Liver (tissue), 7 donors: ENCODE measurements at regions not wholly inside any gene's neighbourhood (a gene's known extent, or its start where the extent isn't known, plus 50 kb on each side); places are given as distances from the start of the nearest gene placed in this dataset.

Experiments used
- DNase-seq: peaks from one replicate; pipeline ENCODE4 v3.0.0-alpha.2; 2017; ENCODE audit warnings: low spot score
- H3K27ac ChIP-seq, 2 donors: one replicate each; pipeline ENCODE4 v1.7.0; 2013; ENCODE audit warnings: inconsistent platforms in 2 of 2, low read length in 2 of 2, control low read depth in 1 of 2, low read depth in 1 of 2, mild to moderate bottlenecking in 1 of 2
- H3K27me3 ChIP-seq, 4 donors: one replicate each; pipeline versions ENCODE4 v1.6.1 to v1.7.0; 2013; ENCODE audit warnings: low read length in 3 of 4, inconsistent platforms in 1 of 4, mild to moderate bottlenecking in 1 of 4, moderate library complexity in 1 of 4; ENCODE audit not compliant: control insufficient read depth in 4 of 4, insufficient read depth in 4 of 4
- H3K36me3 ChIP-seq, 4 donors: one replicate each; pipeline versions ENCODE4 v1.6.1 to v1.7.0; 2013; ENCODE audit warnings: low read length in 3 of 4, mild to moderate bottlenecking in 3 of 4, low read depth in 1 of 4, moderate library complexity in 1 of 4; ENCODE audit not compliant: control insufficient read depth in 4 of 4, insufficient read depth in 3 of 4
- H3K4me1 ChIP-seq, 4 donors: one replicate each; pipeline versions ENCODE4 v1.6.1 to v1.7.0; 2013; ENCODE audit warnings: low read length in 3 of 4, mild to moderate bottlenecking in 3 of 4, moderate library complexity in 1 of 4; ENCODE audit not compliant: control insufficient read depth in 4 of 4, insufficient read depth in 4 of 4
- H3K4me3 ChIP-seq, 3 donors: one replicate each; pipeline versions ENCODE4 v1.6.1 to v1.7.0; 2013; ENCODE audit warnings: low read length in 3 of 3, control low read depth in 1 of 3, low read depth in 1 of 3, mild to moderate bottlenecking in 1 of 3
- H3K9ac ChIP-seq, 2 donors: one replicate each; pipeline ENCODE4 v1.7.0; 2013; ENCODE audit warnings: low read length in 2 of 2, mild to moderate bottlenecking in 2 of 2, moderate library complexity in 2 of 2, control low read depth in 1 of 2, low read depth in 1 of 2
- H3K9me3 ChIP-seq, 4 donors: one replicate each; pipeline versions ENCODE4 v1.6.1 to v1.7.0; 2013; ENCODE audit warnings: low read length in 3 of 4; ENCODE audit not compliant: control insufficient read depth in 4 of 4
- EGR1 ChIP-seq, 2 donors: IDR thresholded peaks; 2 replicates each; pipeline ENCODE4 v1.6.1; 2016 to 2018; ENCODE audit warnings: antibody characterized with exemption in 2 of 2, low read depth in 2 of 2
- GABPA ChIP-seq, 2 donors: IDR thresholded peaks in 1 of 2; conservative IDR thresholded peaks in 1 of 2; 2 replicates each; pipeline ENCODE4 v1.6.1; 2016; ENCODE audit warnings: antibody characterized with exemption in 2 of 2, mild to moderate bottlenecking in 1 of 2, moderate library complexity in 1 of 2
- HNF4G ChIP-seq: IDR thresholded peaks from 2 replicates; pipeline ENCODE4 v1.6.1; 2016; ENCODE audit warnings: antibody characterized with exemption
- MAX ChIP-seq: IDR thresholded peaks from 2 replicates; pipeline ENCODE4 v1.6.1; 2016; ENCODE audit warnings: antibody characterized with exemption
- RAD21 ChIP-seq, 2 donors: IDR thresholded peaks; 2 replicates each; pipeline ENCODE4 v1.6.1; 2016; ENCODE audit warnings: antibody characterized with exemption in 2 of 2, mild to moderate bottlenecking in 2 of 2
- REST ChIP-seq: IDR thresholded peaks from 2 replicates; pipeline ENCODE4 v1.6.1; 2016; ENCODE audit warnings: antibody characterized with exemption, mild to moderate bottlenecking
- TAF1 ChIP-seq: conservative IDR thresholded peaks from 2 replicates; pipeline ENCODE4 v1.6.1; 2016; ENCODE audit warnings: antibody characterized with exemption, mild to moderate bottlenecking
- WGBS: extraction: QIAGEN DNeasy Blood & Tissue Kit; methylation state at CpG from one replicate; pipeline ENCODE4 v1.1.7; 2013; 5-methylcytosine and 5-hydroxymethylcytosine counted together
- donor health status: healthy.
- donor health status: healthy.
- donor health status: healthy.
- donor health status: healthy.

- Histone ChIP-seq H3K27me3 (no peaks in the 10 kb centered on the region), H3K9me3 (no peaks in the 10 kb centered on the region), H3K27ac (no peak overlapping the region), H3K4me1 (no peaks in the 10 kb centered on the region), H3K4me3 (no peak overlapping the region), H3K9ac (no peak overlapping the region), H3K36me3 (no peaks in the 10 kb centered on the region)
- DNase-seq: no peak
- no peak for TF ChIP-seq GABPA (IDR thresholded peaks at IDR 0.05 in 1 of 2, conservative IDR thresholded peaks at IDR 0.05 in 1 of 2)
- no peak for TF ChIP-seq EGR1 (IDR thresholded peaks at IDR 0.05; ENCODE audit: low read depth in 2 of 2)
- no peak for TF ChIP-seq TAF1
- TF ChIP-seq MAX: no peak
- no peak for TF ChIP-seq HNF4G
- TF ChIP-seq RAD21 (IDR thresholded peaks at IDR 0.05): no peak
- no peak for TF ChIP-seq REST
- WGBS: 74% methylated on average over 6 of the region's 6 CpGs
Observed at GRCh38 chr13:24630121-24630520, 50.1 kb upstream of the ATP12A start.
